Astrocyte (in vitro differentiated cells and primary cell): ENCODE measurements at regions not wholly inside any gene's neighbourhood (a gene's known extent, or its start where the extent isn't known, plus 50 kb on each side); places are given as distances from the start of the nearest gene placed in this dataset.
A peak's percentile ranks its signal among the peaks of the same experiment; 100 is the strongest.

ENCODE experiments used
- DNase-seq: peaks from one replicate; pipeline ENCODE4 v3.0.0-alpha.2; 2010; ENCODE audit warnings: low read depth
- FAIRE-seq: peaks from 2 replicates; lab custom pipeline; 2011; peaks lifted over from hg19 to GRCh38; lab: Jason Lieb, UNC
- H2AFZ ChIP-seq: 2 replicates; pipeline ENCODE4 v1.6.0; 2012; ENCODE audit warnings: low read depth, low read length, inconsistent platforms
- H3K27ac ChIP-seq: 2 replicates; pipeline ENCODE4 v1.5.1; 2011; ENCODE audit warnings: low read depth, low read length, inconsistent platforms
- H3K27me3 ChIP-seq: 2 replicates; pipeline ENCODE4 v1.6.0; 2011; ENCODE audit warnings: low read length, inconsistent platforms; ENCODE audit not compliant: insufficient read depth
- H3K36me3 ChIP-seq: 2 replicates; pipeline ENCODE4 v1.5.1; 2011; ENCODE audit warnings: low read length, inconsistent platforms; ENCODE audit not compliant: insufficient read depth
- H3K4me1 ChIP-seq: 2 replicates; pipeline ENCODE4 v1.5.1; 2011; ENCODE audit warnings: low read length, inconsistent platforms; ENCODE audit not compliant: insufficient read depth
- H3K4me2 ChIP-seq: 2 replicates; pipeline ENCODE4 v1.6.0; 2012; ENCODE audit warnings: low read length, inconsistent platforms
- H3K4me3 ChIP-seq: 2 replicates; pipeline ENCODE4 v1.5.1; 2011; ENCODE audit warnings: low read depth, mild to moderate bottlenecking, low read length, inconsistent platforms; ENCODE audit not compliant: insufficient read depth
- H3K79me2 ChIP-seq: 2 replicates; pipeline ENCODE4 v1.6.0; 2012; ENCODE audit warnings: mild to moderate bottlenecking, low read length, inconsistent platforms; ENCODE audit not compliant: insufficient read depth
- H3K9ac ChIP-seq: 2 replicates; pipeline ENCODE4 v1.6.0; 2012; ENCODE audit warnings: mild to moderate bottlenecking, low read length, inconsistent platforms
- H3K9me3 ChIP-seq: 2 replicates; pipeline ENCODE4 v1.5.1; 2012; ENCODE audit warnings: low read depth, mild to moderate bottlenecking, low read length, inconsistent platforms; ENCODE audit not compliant: insufficient read depth
- H4K20me1 ChIP-seq: 2 replicates; pipeline ENCODE4 v1.6.0; 2012; ENCODE audit warnings: low read length, inconsistent platforms; ENCODE audit not compliant: insufficient read depth
- H3K27ac Mint-ChIP-seq: one replicate; pipeline ENCODE4 v1.8.0; 2021; ENCODE audit warnings: mild to moderate bottlenecking, mixed read lengths; ENCODE audit not compliant: unreplicated experiment
- H3K27me3 Mint-ChIP-seq: one replicate; pipeline ENCODE4 v1.8.0; 2021; ENCODE audit warnings: low read depth, mixed read lengths; ENCODE audit not compliant: unreplicated experiment
- H3K36me3 Mint-ChIP-seq: one replicate; pipeline ENCODE4 v1.8.0; 2021; ENCODE audit warnings: low read depth, mixed read lengths; ENCODE audit not compliant: unreplicated experiment
- H3K4me1 Mint-ChIP-seq: one replicate; pipeline ENCODE4 v1.8.0; 2021; ENCODE audit warnings: low read depth, mixed read lengths; ENCODE audit not compliant: unreplicated experiment
- H3K4me3 Mint-ChIP-seq: one replicate; pipeline ENCODE4 v1.8.0; 2021; ENCODE audit warnings: mild to moderate bottlenecking, moderate library complexity, mixed read lengths; ENCODE audit not compliant: unreplicated experiment
- H3K9me3 Mint-ChIP-seq: one replicate; pipeline ENCODE4 v1.8.0; 2021; ENCODE audit warnings: mild to moderate bottlenecking, mixed read lengths; ENCODE audit not compliant: unreplicated experiment
- EZH2 ChIP-seq: IDR thresholded peaks from 2 replicates; pipeline ENCODE4 v1.6.1; 2012; ENCODE audit warnings: mild to moderate bottlenecking, low read length, inconsistent platforms; ENCODE audit not compliant: insufficient read depth
- TF ChIP-seq, protein P1 (sequence below): IDR thresholded peaks from 2 replicates; pipeline ENCODE4 v1.5.1; 2011; ENCODE audit warnings: low read depth, mild to moderate bottlenecking, inconsistent platforms, low read length, moderate library complexity; ENCODE audit not compliant: insufficient read depth

DNA sequence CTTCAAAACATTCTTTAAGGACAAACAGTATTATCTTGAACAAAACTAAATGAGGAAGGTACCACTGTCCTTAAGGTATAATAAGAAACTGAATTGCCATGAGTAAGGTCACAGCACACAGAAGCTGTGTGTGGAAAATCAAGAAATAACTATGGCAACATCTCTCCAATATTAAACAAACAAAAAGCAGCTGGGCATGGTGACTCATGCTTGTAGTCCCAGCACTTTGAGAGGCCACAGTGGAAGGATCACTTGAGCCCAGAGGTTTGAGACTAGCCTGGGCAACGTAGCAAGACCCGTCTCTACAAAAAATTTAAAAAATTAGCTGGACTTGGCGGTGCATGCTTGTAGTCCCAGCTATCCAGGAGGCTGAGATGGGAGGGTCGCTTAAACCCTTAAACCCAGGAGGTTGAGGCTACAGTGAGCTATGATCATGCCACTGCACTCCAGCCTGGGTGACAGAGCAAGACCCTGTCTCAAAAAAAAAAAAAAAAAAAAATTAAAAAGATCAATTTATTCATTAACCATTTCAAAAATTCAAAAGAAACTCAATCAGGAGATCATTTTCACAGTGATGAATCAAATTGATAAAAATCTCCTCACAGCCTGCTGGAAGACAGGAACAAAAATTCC is 195.4 kb downstream of the SKIDA1 start:
- H2AFZ ChIP-seq, result no peak overlapping the region
- peak; percentile 85 for DNase-seq
- H3K79me2 ChIP-seq, result no peaks in the 10 kb centered on the region

GRCh38 chr10:21327289-21327993 is 198.0 kb downstream of the SKIDA1 start:
- Histone ChIP-seq H2AFZ (no peak overlapping the region), H3K9ac (no peak overlapping the region), H3K4me3 (no peak overlapping the region), H3K27ac (no peak overlapping the region), H3K79me2 (no peaks in the 10 kb centered on the region), H4K20me1 (no peaks in the 10 kb centered on the region), H3K9me3 (no peaks in the 10 kb centered on the region), H3K4me2 (no peak overlapping the region), H3K36me3 (no peaks in the 10 kb centered on the region), H3K4me1 (no peaks in the 10 kb centered on the region), H3K27me3 (no peaks in the 10 kb centered on the region)
- H3K27ac Mint-ChIP-seq, result no peak overlapping the region
- H3K36me3 Mint-ChIP-seq, result no peaks in the 10 kb centered on the region
- TF ChIP-seq, protein P1, sequence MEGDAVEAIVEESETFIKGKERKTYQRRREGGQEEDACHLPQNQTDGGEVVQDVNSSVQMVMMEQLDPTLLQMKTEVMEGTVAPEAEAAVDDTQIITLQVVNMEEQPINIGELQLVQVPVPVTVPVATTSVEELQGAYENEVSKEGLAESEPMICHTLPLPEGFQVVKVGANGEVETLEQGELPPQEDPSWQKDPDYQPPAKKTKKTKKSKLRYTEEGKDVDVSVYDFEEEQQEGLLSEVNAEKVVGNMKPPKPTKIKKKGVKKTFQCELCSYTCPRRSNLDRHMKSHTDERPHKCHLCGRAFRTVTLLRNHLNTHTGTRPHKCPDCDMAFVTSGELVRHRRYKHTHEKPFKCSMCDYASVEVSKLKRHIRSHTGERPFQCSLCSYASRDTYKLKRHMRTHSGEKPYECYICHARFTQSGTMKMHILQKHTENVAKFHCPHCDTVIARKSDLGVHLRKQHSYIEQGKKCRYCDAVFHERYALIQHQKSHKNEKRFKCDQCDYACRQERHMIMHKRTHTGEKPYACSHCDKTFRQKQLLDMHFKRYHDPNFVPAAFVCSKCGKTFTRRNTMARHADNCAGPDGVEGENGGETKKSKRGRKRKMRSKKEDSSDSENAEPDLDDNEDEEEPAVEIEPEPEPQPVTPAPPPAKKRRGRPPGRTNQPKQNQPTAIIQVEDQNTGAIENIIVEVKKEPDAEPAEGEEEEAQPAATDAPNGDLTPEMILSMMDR, result no peak
- TF ChIP-seq EZH2, result no peak
- FAIRE-seq (no peak), DNase-seq (no peak)
- H3K9me3 Mint-ChIP-seq, result no peaks in the 10 kb centered on the region
- no peak overlapping the region for H3K4me3 Mint-ChIP-seq
- peaks cover 6% of the 10 kb centered on the region for H3K4me1 Mint-ChIP-seq
- H3K27me3 Mint-ChIP-seq, result no peaks in the 10 kb centered on the region

More for the DNA sequence above, 195.4 kb downstream of the SKIDA1 start:
- TF ChIP-seq, protein P1, result no peak
- no peak for TF ChIP-seq EZH2
- Histone ChIP-seq H3K36me3 (no peaks in the 10 kb centered on the region), H3K4me2 (no peak overlapping the region), H3K9ac (peak overlapping the region; percentile 8), H3K4me1 (peaks cover 2% of the 10 kb centered on the region), H3K9me3 (no peaks in the 10 kb centered on the region), H3K4me3 (no peak overlapping the region), H3K27me3 (no peaks in the 10 kb centered on the region), H3K27ac (peak overlapping the region; percentile 2), H4K20me1 (no peaks in the 10 kb centered on the region)
- FAIRE-seq, result no peak
- H3K27ac Mint-ChIP-seq, result peak overlapping the region; percentile 58
- no peaks in the 10 kb centered on the region for H3K27me3 Mint-ChIP-seq
- H3K4me1 Mint-ChIP-seq, result peaks cover 12% of the 10 kb centered on the region
- no peak overlapping the region for H3K4me3 Mint-ChIP-seq
- H3K36me3 Mint-ChIP-seq, result no peaks in the 10 kb centered on the region
- no peaks in the 10 kb centered on the region for H3K9me3 Mint-ChIP-seq
